A549 (cell line): ENCODE measurements at regions not wholly inside any gene's neighbourhood (a gene's known extent, or its start where the extent isn't known, plus 50 kb on each side); places are given as distances from the start of the nearest gene placed in this dataset.

Experiments
- ATAC-seq, 2 experiments: fragments of 200-7000 bp in 1 of 2; fragments of >200 bp in 1 of 2; cut with Nextera tagmentation in 1 of 2; cut with Tn5 transposase in 1 of 2; 3 replicates each; pipeline versions ENCODE4 v1.8.0 to v1.9.1; 2018 to 2020; ENCODE audit warnings: mild to moderate bottlenecking in 1 of 2, moderate library complexity in 1 of 2
- CTCF ChIA-PET: fragments of 300-600 bp; sonication (Branson Sonifier 250); formaldehyde crosslinking; extraction: SDS; loops from one replicate; lab custom pipeline; 2021; ENCODE audit warnings: antibody characterized with exemption, inconsistent platforms; lab: Yijun Ruan, JAX
- POLR2A ChIA-PET: fragments of 350-600 bp; formaldehyde crosslinking; extraction: SDS; loops from one replicate; lab custom pipeline; 2021; ENCODE audit warnings: antibody characterized with exemption, inconsistent platforms; lab: Yijun Ruan, JAX
- DNase-seq, 2 experiments: peaks; one replicate each; pipeline versions ENCODE4 v3.0.0 to v3.0.0-alpha.2; 2011 to 2016; ENCODE audit warnings: low read depth in 1 of 2, low spot score in 1 of 2
- FAIRE-seq: peaks from 2 replicates; lab custom pipeline; 2011; peaks lifted over from hg19 to GRCh38; lab: Jason Lieb, UNC
- H3K27ac ChIP-seq, 2 experiments: fragments of >200 bp; sonication (Bioruptor Twin); formaldehyde crosslinking; 3 replicates each; pipeline ENCODE4 v1.5.1; 2016 to 2017
- H3K4me1 ChIP-seq: fragments of >200 bp; sonication (Bioruptor Twin); formaldehyde crosslinking; 3 replicates; pipeline ENCODE4 v1.6.1; 2016
- H3K4me2 ChIP-seq: fragments of >200 bp; sonication (Bioruptor Twin); formaldehyde crosslinking; 3 replicates; pipeline ENCODE4 v1.6.1; 2016
- H3K4me3 ChIP-seq: fragments of >200 bp; sonication (Bioruptor Twin); formaldehyde crosslinking; 3 replicates; pipeline ENCODE4 v1.5.1; 2016
- H3K9me3 ChIP-seq: fragments of >200 bp; sonication (Bioruptor Twin); formaldehyde crosslinking; 3 replicates; pipeline ENCODE4 v1.6.1; 2016
- ATOH8 ChIP-seq: fragments of 250-450 bp; sonication (Bioruptor Pico); IDR thresholded peaks from 2 replicates; pipeline ENCODE4 v1.5.0; 2020; ENCODE audit warnings: low read depth, mild to moderate bottlenecking, moderate library complexity
- CEBPB ChIP-seq, 2 experiments: fragments of >200 bp in 1 of 2; sonication (Bioruptor Twin) in 1 of 2; formaldehyde crosslinking in 1 of 2; IDR thresholded peaks; 2 replicates each; pipeline ENCODE4 v1.6.1; 2012 to 2016
- CHD2 ChIP-seq: fragments of 150-350 bp; IDR thresholded peaks from 2 replicates; pipeline ENCODE4 v1.6.1; 2014; ENCODE audit warnings: low read length; ENCODE audit not compliant: partially characterized antibody
- EHMT2 ChIP-seq: fragments of 200-600 bp; sonication (generic); IDR thresholded peaks from 2 replicates; pipeline ENCODE4 v1.6.1; 2016; ENCODE audit warnings: antibody characterized with exemption, low read depth, mild to moderate bottlenecking, moderate library complexity
- ELK1 ChIP-seq: fragments of 150-350 bp; IDR thresholded peaks from 2 replicates; pipeline ENCODE4 v1.6.1; 2014; ENCODE audit warnings: low read depth, mild to moderate bottlenecking, low read length
- EP300 ChIP-seq, 2 experiments: fragments of >200 bp; sonication (Bioruptor Twin); formaldehyde crosslinking; IDR thresholded peaks; 2 replicates in 1 of 2; 3 replicates in 1 of 2; pipeline ENCODE4 v1.6.1; 2016 to 2017
- ESRRA ChIP-seq: fragments of 150-350 bp; IDR thresholded peaks from 2 replicates; pipeline ENCODE4 v1.6.1; 2014; ENCODE audit warnings: mild to moderate bottlenecking, low read length, borderline replicate concordance
- FOSB ChIP-seq: fragments of 250-450 bp; sonication (Bioruptor Pico); IDR thresholded peaks from 2 replicates; pipeline ENCODE4 v1.5.0; 2020; ENCODE audit warnings: mild to moderate bottlenecking, moderate library complexity
- GATA3 ChIP-seq: IDR thresholded peaks from 2 replicates; pipeline ENCODE4 v1.6.1; 2012; ENCODE audit warnings: borderline replicate concordance
- HDAC2 ChIP-seq: fragments of 200-600 bp; sonication (generic); IDR thresholded peaks from 2 replicates; pipeline ENCODE4 v1.6.1; 2016
- HES2 ChIP-seq: fragments of >200 bp; sonication (Bioruptor Twin); formaldehyde crosslinking; IDR thresholded peaks from 2 replicates; pipeline ENCODE4 v1.6.1; 2016
- HOXA7 ChIP-seq: fragments of 250-450 bp; sonication (Bioruptor Pico); IDR thresholded peaks from 2 replicates; pipeline ENCODE4 v1.5.0; 2020; ENCODE audit warnings: mild to moderate bottlenecking, moderate library complexity
- JUN ChIP-seq, 2 experiments: fragments of >200 bp; sonication (Bioruptor Twin); formaldehyde crosslinking; IDR thresholded peaks; 2 replicates in 1 of 2; 3 replicates in 1 of 2; pipeline ENCODE4 v1.6.1; 2016 to 2017
- JUNB ChIP-seq: fragments of >200 bp; sonication (Bioruptor Twin); formaldehyde crosslinking; IDR thresholded peaks from 2 replicates; pipeline ENCODE4 v1.6.1; 2016
- MAZ ChIP-seq: fragments of 150-350 bp; IDR thresholded peaks from 2 replicates; pipeline ENCODE4 v1.6.1; 2014; ENCODE audit warnings: antibody characterized with exemption, low read depth, low read length, borderline replicate concordance
- MYC ChIP-seq: IDR thresholded peaks from 2 replicates; pipeline ENCODE4 v1.6.1; 2012; ENCODE audit warnings: mild to moderate bottlenecking, inconsistent platforms, low read length, improper control_type of control experiment, borderline replicate concordance
- NFE2L2 ChIP-seq: fragments of 150-350 bp; conservative IDR thresholded peaks from 2 replicates; pipeline ENCODE4 v1.6.1; 2014; ENCODE audit warnings: low read length
- POLR2A ChIP-seq: IDR thresholded peaks from 2 replicates; pipeline ENCODE4 v1.6.1; 2012; ENCODE audit warnings: mild to moderate bottlenecking, low read length
- POLR2AphosphoS2 ChIP-seq: conservative IDR thresholded peaks from 2 replicates; pipeline ENCODE4 v1.6.1; 2012; ENCODE audit warnings: low read length, improper control_type of control experiment, inconsistent platforms
- RARB ChIP-seq: fragments of 250-450 bp; sonication (Bioruptor Pico); IDR thresholded peaks from 2 replicates; pipeline ENCODE4 v1.8.0; 2021; ENCODE audit warnings: mild to moderate bottlenecking, moderate library complexity
- SREBF2 ChIP-seq: fragments of 450-650 bp; IDR thresholded peaks from 2 replicates; pipeline ENCODE4 v1.6.1; 2014; ENCODE audit warnings: mild to moderate bottlenecking, moderate library complexity
- USF2 ChIP-seq: fragments of 450-650 bp; IDR thresholded peaks from 2 replicates; pipeline ENCODE4 v1.6.1; 2014; ENCODE audit warnings: antibody characterized with exemption
- WGBS: methylation state at CpG from one replicate; pipeline ENCODE4 v1.1.6; 2017; ENCODE audit errors: missing lambda C conversion rate; 5-methylcytosine and 5-hydroxymethylcytosine counted together
- TF ChIP-seq, protein P1 (sequence below): fragments of >200 bp; sonication (Bioruptor Twin); formaldehyde crosslinking; IDR thresholded peaks from 3 replicates; pipeline ENCODE4 v1.6.1; 2016
- TF ChIP-seq, protein P2 (sequence below): IDR thresholded peaks from 2 replicates; pipeline ENCODE4 v1.6.1; 2012
- TF ChIP-seq, protein P3 (sequence below): IDR thresholded peaks from 2 replicates; pipeline ENCODE4 v1.6.1; 2012; ENCODE audit warnings: low read depth, borderline replicate concordance

DNA sequence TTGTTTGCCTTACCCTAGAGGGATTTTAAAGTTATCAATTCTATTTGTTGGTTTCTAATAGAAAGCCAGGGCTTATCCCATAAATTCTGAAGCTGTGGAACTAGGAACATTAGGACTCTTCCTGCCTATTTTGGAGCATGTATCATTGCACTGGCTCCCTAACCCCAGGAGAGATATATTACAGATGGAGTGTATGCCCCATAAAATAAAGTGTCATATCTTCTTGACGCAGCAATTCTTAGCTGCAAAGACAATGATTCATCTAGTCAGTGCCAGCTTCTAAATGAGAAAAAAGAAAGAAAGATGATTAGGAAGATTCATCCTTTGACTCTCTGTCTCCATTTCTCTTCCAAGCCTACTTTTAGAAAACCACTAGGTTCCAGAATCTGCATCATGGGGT is 74.8 kb upstream of the MAGI1 start:
- POLR2A ChIA-PET = no interaction called here
- FAIRE-seq (no peak), DNase-seq (no peak), ATAC-seq (no peak)
- Histone ChIP-seq H3K27ac (no peak overlapping the region), H3K9me3 (no peaks in the 10 kb centered on the region), H3K4me1 (peaks cover 13% of the 10 kb centered on the region), H3K4me2 (no peak overlapping the region), H3K4me3 (no peak overlapping the region)
- CTCF ChIA-PET = no interaction called here
- WGBS = 83% methylated on average over 1 of the region's 1 CpG
- TF ChIP-seq FOSB (no peak), EP300 (IDR thresholded peaks at IDR 0.05) (no peak), JUNB (no peak), POLR2A (no peak), JUN (IDR thresholded peaks at IDR 0.05) (no peak), ELK1 (no peak), MAZ (no peak), HDAC2 (no peak), RARB (CRISPR knock-in tag) (no peak), SREBF2 (no peak), CEBPB (IDR thresholded peaks at IDR 0.05) (no peak)

GRCh38 chr3:66110840-66111239 is 72.1 kb upstream of the MAGI1 start:
- CTCF ChIA-PET = no interaction called here
- ATAC-seq = no peak

More at GRCh38 chr3:66110840-66111239, 72.1 kb upstream of the MAGI1 start:
- Histone ChIP-seq H3K4me3 (no peak overlapping the region), H3K27ac (no peak overlapping the region), H3K4me2 (no peak overlapping the region), H3K9me3 (no peaks in the 10 kb centered on the region), H3K4me1 (peaks cover 6% of the 10 kb centered on the region)
- no peak for FAIRE-seq
- WGBS = 53% methylated on average over 6 of the region's 6 CpGs
- DNase-seq = no peak
- TF ChIP-seq ESRRA (no peak), POLR2AphosphoS2 (no peak), EHMT2 (no peak), ATOH8 (CRISPR knock-in tag) (no peak), CHD2 (no peak), JUN (IDR thresholded peaks at IDR 0.05) (no peak), USF2 (no peak), EP300 (IDR thresholded peaks at IDR 0.05) (no peak), MYC (no peak), GATA3 (no peak), NFE2L2 (no peak), HES2 (no peak), CEBPB (IDR thresholded peaks at IDR 0.05) (no peak), HOXA7 (CRISPR knock-in tag) (no peak)
- TF ChIP-seq, protein P1, sequence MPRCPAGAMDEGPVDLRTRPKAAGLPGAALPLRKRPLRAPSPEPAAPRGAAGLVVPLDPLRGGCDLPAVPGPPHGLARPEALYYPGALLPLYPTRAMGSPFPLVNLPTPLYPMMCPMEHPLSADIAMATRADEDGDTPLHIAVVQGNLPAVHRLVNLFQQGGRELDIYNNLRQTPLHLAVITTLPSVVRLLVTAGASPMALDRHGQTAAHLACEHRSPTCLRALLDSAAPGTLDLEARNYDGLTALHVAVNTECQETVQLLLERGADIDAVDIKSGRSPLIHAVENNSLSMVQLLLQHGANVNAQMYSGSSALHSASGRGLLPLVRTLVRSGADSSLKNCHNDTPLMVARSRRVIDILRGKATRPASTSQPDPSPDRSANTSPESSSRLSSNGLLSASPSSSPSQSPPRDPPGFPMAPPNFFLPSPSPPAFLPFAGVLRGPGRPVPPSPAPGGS = no peak
- TF ChIP-seq, protein P2, sequence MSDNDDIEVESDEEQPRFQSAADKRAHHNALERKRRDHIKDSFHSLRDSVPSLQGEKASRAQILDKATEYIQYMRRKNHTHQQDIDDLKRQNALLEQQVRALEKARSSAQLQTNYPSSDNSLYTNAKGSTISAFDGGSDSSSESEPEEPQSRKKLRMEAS = no peak
- TF ChIP-seq, protein P3, sequence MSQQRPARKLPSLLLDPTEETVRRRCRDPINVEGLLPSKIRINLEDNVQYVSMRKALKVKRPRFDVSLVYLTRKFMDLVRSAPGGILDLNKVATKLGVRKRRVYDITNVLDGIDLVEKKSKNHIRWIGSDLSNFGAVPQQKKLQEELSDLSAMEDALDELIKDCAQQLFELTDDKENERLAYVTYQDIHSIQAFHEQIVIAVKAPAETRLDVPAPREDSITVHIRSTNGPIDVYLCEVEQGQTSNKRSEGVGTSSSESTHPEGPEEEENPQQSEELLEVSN = no peak
- POLR2A ChIA-PET = no interaction called here
